K562 (cell line): ENCODE measurements at regions not wholly inside any gene's neighbourhood (a gene's known extent, or its start where the extent isn't known, plus 50 kb on each side); places are given as distances from the start of the nearest gene placed in this dataset.

Source experiments
- ATAC-seq: fragments of 200-7000 bp; cut with Tn5 transposase; 3 replicates; pipeline ENCODE4 v1.9.1; 2020; ENCODE audit warnings: moderate library complexity
- BruUV-seq: library from RNA; stranded (reverse); fragments of 400-500 nt; replicated peaks from 2 replicates; lab custom pipeline; 2021; lab: Mats Ljungman, UMichigan
- CTCF ChIA-PET: fragments of 300-600 bp; formaldehyde crosslinking; extraction: SDS; loops from one replicate; lab custom pipeline; 2021; ENCODE audit warnings: low intra/inter-chr PET ratio; lab: Yijun Ruan, JAX
- POLR2A ChIA-PET: fragments of 300-600, 350-650 bp; sonication (Branson Sonifier 250); formaldehyde crosslinking; extraction: SDS; loops from one replicate; lab custom pipeline; 2021; ENCODE audit warnings: antibody characterized with exemption, inconsistent platforms; lab: Yijun Ruan, JAX
- DNase-seq, 4 experiments: peaks; one replicate each; pipeline versions ENCODE4 v3.0.0 to v3.0.0-alpha.2; 2011 to 2018; ENCODE audit warnings: low spot score in 3 of 4, mixed read lengths in 3 of 4; ENCODE audit errors: extremely low read depth in 1 of 4
- FAIRE-seq: peaks from 2 replicates; lab custom pipeline; 2011; peaks lifted over from hg19 to GRCh38; lab: Jason Lieb, UNC
- H2AFZ ChIP-seq: 2 replicates; pipeline ENCODE4 v1.6.0; 2011; ENCODE audit warnings: low read depth, low read length, control low read depth, inconsistent platforms
- H3K27ac ChIP-seq: fragments of 200-600 bp; 3 replicates; pipeline ENCODE4 v1.8.0; 2011; ENCODE audit warnings: low read depth, mild to moderate bottlenecking, control low read depth, inconsistent platforms, low read length, moderate library complexity, mixed read lengths; ENCODE audit errors: extremely low read depth
- H3K27me3 ChIP-seq, 2 experiments: fragments of 300-600 bp in 1 of 2; 2 replicates in 1 of 2; 3 replicates in 1 of 2; pipeline versions ENCODE4 v1.6.0 to v1.8.0; 2011; ENCODE audit warnings: inconsistent platforms in 2 of 2, low read length in 2 of 2, mild to moderate bottlenecking in 1 of 2, mixed read lengths in 1 of 2, moderate library complexity in 1 of 2; ENCODE audit not compliant: control insufficient read depth in 2 of 2, insufficient read depth in 2 of 2
- H3K36me3 ChIP-seq: fragments of 300-600 bp; 3 replicates; pipeline ENCODE4 v1.8.0; 2011; ENCODE audit warnings: mild to moderate bottlenecking, low read length, inconsistent platforms; ENCODE audit not compliant: control insufficient read depth, insufficient read depth
- H3K4me1 ChIP-seq, 2 experiments: fragments of 200-600 bp in 1 of 2; replicated peaks in 1 of 2; 2 replicates in 1 of 2; 3 replicates in 1 of 2; pipeline versions ENCODE4 v1.5.1 to v1.8.0; 2011; ENCODE audit warnings: inconsistent platforms in 2 of 2, low read length in 2 of 2, mild to moderate bottlenecking in 1 of 2, mixed read lengths in 1 of 2, moderate library complexity in 1 of 2; ENCODE audit not compliant: control insufficient read depth in 2 of 2, insufficient read depth in 2 of 2
- H3K4me2 ChIP-seq: 2 replicates; pipeline ENCODE4 v1.6.1; 2011; ENCODE audit warnings: low read length, control low read depth, inconsistent platforms, mixed read lengths; ENCODE audit not compliant: insufficient read depth
- H3K4me3 ChIP-seq: fragments of 200-600 bp; sonication (generic), shearing (Covaris generic); 2 replicates; pipeline ENCODE4 v1.5.1; 2016; ENCODE audit warnings: control low read depth, inconsistent platforms
- H3K79me2 ChIP-seq: fragments of 200-600 bp; 3 replicates; pipeline ENCODE4 v1.8.0; 2011; ENCODE audit warnings: low read length, inconsistent platforms; ENCODE audit not compliant: control insufficient read depth, insufficient read depth
- H3K9ac ChIP-seq, 2 experiments: 2 replicates each; pipeline versions ENCODE4 v1.6.0 to v1.6.1; 2011; ENCODE audit warnings: low read depth in 2 of 2, low read length in 2 of 2, control low read depth in 1 of 2, inconsistent platforms in 1 of 2, mild to moderate bottlenecking in 1 of 2, mixed read lengths in 1 of 2; ENCODE audit not compliant: insufficient read depth in 1 of 2
- H3K9me1 ChIP-seq: one replicate; pipeline ENCODE4 v1.6.0; 2011; ENCODE audit warnings: inconsistent platforms, mild to moderate bottlenecking, low read length, moderate library complexity; ENCODE audit not compliant: control insufficient read depth, insufficient read depth
- H3K9me3 ChIP-seq: replicated peaks from 2 replicates; pipeline ENCODE4 v1.5.1; 2011; ENCODE audit warnings: low read depth, low read length, inconsistent platforms; ENCODE audit not compliant: control insufficient read depth, insufficient read depth
- H4K20me1 ChIP-seq: replicated peaks from 2 replicates; pipeline ENCODE4 v1.6.1; 2011; ENCODE audit warnings: low read length, inconsistent platforms, mixed read lengths; ENCODE audit not compliant: control insufficient read depth, insufficient read depth
- BRD4 ChIP-seq: fragments of 200-600 bp; sonication (generic); IDR thresholded peaks from 2 replicates; pipeline ENCODE4 v1.6.1; 2017; ENCODE audit warnings: inconsistent platforms
- CBX8 ChIP-seq: fragments of 200-600 bp; sonication (generic); IDR thresholded peaks from 2 replicates; pipeline ENCODE4 v1.6.1; 2012; ENCODE audit warnings: borderline replicate concordance, mixed run types, low read depth, mild to moderate bottlenecking, moderate library complexity, mixed read lengths, low read length, control low read depth, inconsistent platforms; ENCODE audit not compliant: poor library complexity, severe bottlenecking; ENCODE audit errors: extremely low read depth
- E2F3 ChIP-seq: fragments of 250-450 bp; sonication (Bioruptor Pico); IDR thresholded peaks from 2 replicates; pipeline ENCODE4 v1.4.0; 2020; ENCODE audit warnings: mild to moderate bottlenecking
- ERF ChIP-seq: fragments of 450-650 bp; formaldehyde crosslinking; IDR thresholded peaks from 2 replicates; pipeline ENCODE4 v1.4.0; 2020; ENCODE audit warnings: mild to moderate bottlenecking, mixed read lengths
- GTF2A2 ChIP-seq: IDR thresholded peaks from 2 replicates; pipeline ENCODE4 v1.6.1; 2016; ENCODE audit warnings: mild to moderate bottlenecking, missing genetic modification characterization, missing compliant biosample characterization
- MBD1 ChIP-seq: fragments of 250-450 bp; sonication (Bioruptor Pico); IDR thresholded peaks from 2 replicates; pipeline ENCODE4 v1.8.0; 2022; ENCODE audit warnings: inconsistent platforms
- NFXL1 ChIP-seq: fragments of 450-650 bp; formaldehyde crosslinking; IDR thresholded peaks from 2 replicates; pipeline ENCODE4 v1.4.0; 2021; ENCODE audit warnings: mild to moderate bottlenecking
- SMC3 ChIP-seq: conservative IDR thresholded peaks from 2 replicates; pipeline ENCODE4 v1.6.1; 2011; ENCODE audit warnings: low read depth, low read length, improper control_type of control experiment; ENCODE audit not compliant: insufficient read depth
- SNAPC5 ChIP-seq: fragments of 250-450 bp; sonication (Bioruptor Pico); IDR thresholded peaks from 2 replicates; pipeline ENCODE4 v1.8.0; 2021; ENCODE audit warnings: moderate library complexity, mild to moderate bottlenecking, inconsistent platforms
- ZHX1 ChIP-seq: fragments of 150-350 bp; conservative IDR thresholded peaks from 2 replicates; pipeline ENCODE4 v1.6.1; 2014; ENCODE audit warnings: low read length
- ZKSCAN1 ChIP-seq: fragments of 150-350 bp; IDR thresholded peaks from 2 replicates; pipeline ENCODE4 v1.6.1; 2016; ENCODE audit warnings: low read depth, low read length
- ZNF263 ChIP-seq: sonication (generic); formaldehyde crosslinking; IDR thresholded peaks from 2 replicates; pipeline ENCODE4 v1.8.0; 2022; ENCODE audit warnings: mild to moderate bottlenecking, missing genetic modification reagents, borderline replicate concordance
- ZNF644 ChIP-seq: fragments of 200-800 bp; sonication (Bioruptor generic); IDR thresholded peaks from 2 replicates; pipeline ENCODE4 v1.6.1; 2016; ENCODE audit warnings: low read depth, missing genetic modification characterization, missing compliant biosample characterization
- ZNF740 ChIP-seq, 3 experiments: fragments of 200-800 bp in 1 of 3; sonication (Bioruptor generic) in 1 of 3; sonication (generic) in 1 of 3; formaldehyde crosslinking in 1 of 3; IDR thresholded peaks; 2 replicates each; pipeline versions ENCODE4 v1.6.1 to v1.8.0; 2016 to 2022; ENCODE audit warnings: mild to moderate bottlenecking in 2 of 3, missing compliant biosample characterization in 2 of 3, missing genetic modification characterization in 2 of 3, missing genetic modification reagents in 1 of 3
- WGBS: fragments of 100-300 bp; shearing (Covaris generic); methylation state at CpG from one replicate; pipeline ENCODE4 v1.1.6; 2016; ENCODE audit warnings: low coverage, mixed read lengths; ENCODE audit not compliant: insufficient coverage; ENCODE audit errors: missing lambda C conversion rate; 5-methylcytosine and 5-hydroxymethylcytosine counted together
- in situ Hi-C: fragments of 300-500 bp; cut with MboI; formaldehyde crosslinking; loops from 4 replicates; pipeline ENCODE4 v1.15.0; 2018; ENCODE audit warnings: inconsistent platforms, mixed read lengths
- intact Hi-C: fragments of 100-400 bp; cut with micrococcal nuclease; formaldehyde crosslinking; loops from 2 replicates; pipeline ENCODE4 v1.14.2; 2022

GRCh38 chr16:62700426-62701294, 664.4 kb upstream of the CDH8 start:
- no peaks in the 10 kb centered on the region for H3K9me1 ChIP-seq
- no peaks in the 10 kb centered on the region for H3K27me3 ChIP-seq
- FAIRE-seq (no peak), DNase-seq (no peak), ATAC-seq (no peak)
- no peaks in the 10 kb centered on the region; the same call in 1 of the 2 replicates for H3K9me3 ChIP-seq
- intact Hi-C loops = no loop called here
- H3K4me3 ChIP-seq = no peak overlapping the region
- H3K36me3 ChIP-seq = no peaks in the 10 kb centered on the region
- no TSS peak for BruUV-seq
- H3K27ac ChIP-seq = no peak overlapping the region
- no peak overlapping the region for H3K9ac ChIP-seq
- no peak overlapping the region for H3K4me2 ChIP-seq
- H4K20me1 ChIP-seq = no peaks in the 10 kb centered on the region
- in situ Hi-C loops = no loop called here
- 0% methylated on average over 5 of the region's 5 CpGs for WGBS
- no peaks in the 10 kb centered on the region for H3K4me1 ChIP-seq
- POLR2A ChIA-PET = no interaction called here
- H3K79me2 ChIP-seq = no peaks in the 10 kb centered on the region
- no peak overlapping the region for H2AFZ ChIP-seq
- CTCF ChIA-PET = no interaction called here
- TF ChIP-seq ZNF263 (CRISPR knock-in tag) (no peak), ZHX1 (no peak), CBX8 (no peak), E2F3 (no peak), BRD4 (no peak), MBD1 (CRISPR knock-in tag) (no peak), NFXL1 (no peak), SMC3 (no peak), ZNF740 (CRISPR knock-in tag; IDR thresholded peaks at IDR 0.05) (no peak), ZNF740 (tag; IDR thresholded peaks at IDR 0.05) (no peak), ZKSCAN1 (no peak), ZNF644 (tag) (no peak), ERF (CRISPR knock-in tag) (no peak), GTF2A2 (tag) (no peak), SNAPC5 (CRISPR knock-in tag) (no peak)
